Colonic mucosa (tissue), 4 donors: ENCODE measurements at regions not wholly inside any gene's neighbourhood (a gene's known extent, or its start where the extent isn't known, plus 50 kb on each side); places are given as distances from the start of the nearest gene placed in this dataset.

ENCODE experiments used
- DNase-seq: peaks from one replicate; pipeline ENCODE4 v3.0.0-alpha.2; 2020
- H3K27ac ChIP-seq: fragments of 200-600 bp; one replicate; pipeline ENCODE4 v1.8.0; 2021
- H3K27me3 ChIP-seq: fragments of 200-600 bp; one replicate; pipeline ENCODE4 v1.8.0; 2021
- H3K36me3 ChIP-seq: fragments of 200-600 bp; one replicate; pipeline ENCODE4 v1.8.0; 2021
- H3K4me1 ChIP-seq: fragments of 200-600 bp; one replicate; pipeline ENCODE4 v1.8.0; 2021; ENCODE audit warnings: mild to moderate bottlenecking
- H3K4me3 ChIP-seq: fragments of 200-600 bp; one replicate; pipeline ENCODE4 v1.8.0; 2021
- H3K9ac ChIP-seq, 2 donors: one replicate each; pipeline ENCODE4 v1.7.0; 2013; ENCODE audit warnings: control low read depth in 2 of 2, low read depth in 2 of 2, low read length in 2 of 2
- H3K9me3 ChIP-seq: fragments of 200-600 bp; one replicate; pipeline ENCODE4 v1.8.0; 2021
- intact Hi-C: fragments of 100-400 bp; cut with DNase I; formaldehyde crosslinking; loops from one replicate; pipeline ENCODE4 v1.14.1; 2022
- TF ChIP-seq, protein P1 (sequence below): fragments of 200-600 bp; IDR thresholded peaks from one replicate; pipeline ENCODE4 v1.8.0; 2022; ENCODE audit warnings: antibody characterized with exemption, mild to moderate bottlenecking
- donor health status: healthy.
- donor health status: DM: no; HTN: no; CAD: no.
- donor health status: DM: no; HTN: no; CAD: no.

DNA sequence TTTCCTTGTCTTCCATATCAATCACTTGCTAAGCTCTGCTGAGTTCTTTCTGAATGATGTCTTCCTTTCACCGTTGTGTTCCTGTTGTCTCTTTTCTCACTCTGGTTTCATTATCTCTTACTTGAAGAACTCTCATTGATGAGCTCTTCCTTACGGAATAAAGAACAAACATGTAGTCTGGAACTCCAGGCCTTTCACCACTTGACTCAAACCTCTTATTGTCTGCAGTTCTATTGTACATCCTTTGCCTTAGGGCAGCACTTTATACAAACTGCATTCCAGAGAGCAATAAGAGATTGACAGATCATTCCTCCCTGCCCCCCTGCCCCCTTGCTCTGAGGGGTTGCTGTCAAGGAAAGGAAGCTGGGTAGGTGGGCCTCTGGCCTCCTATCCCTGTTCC, 517.4 kb downstream of the TMEM135 start:
- Histone ChIP-seq H3K36me3 (no peaks in the 10 kb centered on the region), H3K27me3 (no peaks in the 10 kb centered on the region), H3K9ac (no peak overlapping the region), H3K4me1 (no peaks in the 10 kb centered on the region), H3K27ac (no peak overlapping the region), H3K4me3 (no peak overlapping the region), H3K9me3 (no peaks in the 10 kb centered on the region)
- TF ChIP-seq, protein P1, sequence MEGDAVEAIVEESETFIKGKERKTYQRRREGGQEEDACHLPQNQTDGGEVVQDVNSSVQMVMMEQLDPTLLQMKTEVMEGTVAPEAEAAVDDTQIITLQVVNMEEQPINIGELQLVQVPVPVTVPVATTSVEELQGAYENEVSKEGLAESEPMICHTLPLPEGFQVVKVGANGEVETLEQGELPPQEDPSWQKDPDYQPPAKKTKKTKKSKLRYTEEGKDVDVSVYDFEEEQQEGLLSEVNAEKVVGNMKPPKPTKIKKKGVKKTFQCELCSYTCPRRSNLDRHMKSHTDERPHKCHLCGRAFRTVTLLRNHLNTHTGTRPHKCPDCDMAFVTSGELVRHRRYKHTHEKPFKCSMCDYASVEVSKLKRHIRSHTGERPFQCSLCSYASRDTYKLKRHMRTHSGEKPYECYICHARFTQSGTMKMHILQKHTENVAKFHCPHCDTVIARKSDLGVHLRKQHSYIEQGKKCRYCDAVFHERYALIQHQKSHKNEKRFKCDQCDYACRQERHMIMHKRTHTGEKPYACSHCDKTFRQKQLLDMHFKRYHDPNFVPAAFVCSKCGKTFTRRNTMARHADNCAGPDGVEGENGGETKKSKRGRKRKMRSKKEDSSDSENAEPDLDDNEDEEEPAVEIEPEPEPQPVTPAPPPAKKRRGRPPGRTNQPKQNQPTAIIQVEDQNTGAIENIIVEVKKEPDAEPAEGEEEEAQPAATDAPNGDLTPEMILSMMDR: no peak
- intact Hi-C loops: no loop called here
- no peak for DNase-seq

DNA sequence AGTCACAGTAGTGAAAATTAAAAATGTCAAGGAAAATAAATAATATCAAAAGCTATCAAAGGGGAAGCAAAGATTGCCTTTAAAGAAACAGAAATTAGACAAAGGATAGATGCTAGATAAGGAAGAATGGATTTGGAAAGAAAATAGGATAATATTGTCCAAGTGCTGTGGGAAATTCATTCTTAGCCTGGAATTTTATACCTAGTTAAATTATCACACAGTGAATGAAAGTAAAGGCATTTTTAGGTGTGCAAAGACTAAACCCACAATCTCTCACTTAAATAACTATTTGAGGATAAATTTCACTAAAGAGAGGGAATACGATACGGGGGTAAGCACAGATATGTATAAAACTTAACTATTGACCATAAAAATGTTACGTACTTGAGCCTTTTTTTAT, 511.1 kb downstream of the TMEM135 start:
- Histone ChIP-seq H3K4me3 (no peak overlapping the region), H3K36me3 (no peaks in the 10 kb centered on the region), H3K27me3 (no peaks in the 10 kb centered on the region), H3K27ac (no peak overlapping the region), H3K4me1 (no peaks in the 10 kb centered on the region), H3K9me3 (no peaks in the 10 kb centered on the region), H3K9ac (no peak overlapping the region)
- no peak for DNase-seq
- intact Hi-C loops: no loop called here
- TF ChIP-seq, protein P1: no peak

DNA sequence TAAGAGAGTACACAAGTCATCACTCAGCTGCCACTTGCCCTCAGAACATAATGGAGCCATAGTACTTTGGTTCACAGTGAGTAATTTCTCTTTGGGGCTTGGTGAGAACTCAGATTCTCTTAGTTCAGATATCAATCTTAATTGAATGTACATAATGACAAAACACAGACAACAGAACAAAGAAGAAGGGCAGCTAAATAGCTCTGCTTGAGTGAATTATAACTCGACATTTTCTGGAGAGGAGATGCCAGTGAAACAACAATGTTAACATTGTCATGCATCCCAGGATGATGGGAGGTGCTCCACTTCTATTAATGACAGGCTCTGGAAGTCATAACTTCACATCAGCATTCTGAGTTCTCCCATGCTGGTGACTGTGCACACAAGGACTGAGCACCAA, 508.1 kb downstream of the TMEM135 start:
- DNase-seq: no peak
- H3K36me3 ChIP-seq: no peaks in the 10 kb centered on the region
- no peak overlapping the region for H3K4me3 ChIP-seq
- intact Hi-C loops: no loop called here
- H3K4me1 ChIP-seq: no peaks in the 10 kb centered on the region
- no peak overlapping the region for H3K27ac ChIP-seq
- H3K27me3 ChIP-seq: no peaks in the 10 kb centered on the region
- H3K9ac ChIP-seq: no peak overlapping the region
- TF ChIP-seq, protein P1: no peak
- H3K9me3 ChIP-seq: no peaks in the 10 kb centered on the region

DNA sequence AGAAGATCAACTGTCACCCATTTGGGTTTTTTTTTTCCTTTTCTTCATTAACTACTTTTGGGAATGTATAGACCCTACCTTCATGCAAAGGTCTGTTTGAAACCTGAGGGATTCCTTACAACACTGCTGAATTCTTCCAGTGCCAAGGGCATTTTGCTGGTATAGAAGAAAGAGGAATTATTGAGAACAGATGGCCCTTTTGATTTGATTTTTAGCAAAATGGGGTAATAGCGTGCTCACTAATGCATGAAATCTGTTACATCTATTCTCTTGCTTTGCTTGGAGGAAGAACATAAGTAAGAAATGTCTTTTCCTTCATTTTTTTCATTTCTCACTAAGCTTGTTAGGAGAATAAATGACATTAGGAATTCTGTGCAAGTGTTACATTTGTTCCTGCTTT, 501.9 kb downstream of the TMEM135 start:
- TF ChIP-seq, protein P1: no peak

DNA sequence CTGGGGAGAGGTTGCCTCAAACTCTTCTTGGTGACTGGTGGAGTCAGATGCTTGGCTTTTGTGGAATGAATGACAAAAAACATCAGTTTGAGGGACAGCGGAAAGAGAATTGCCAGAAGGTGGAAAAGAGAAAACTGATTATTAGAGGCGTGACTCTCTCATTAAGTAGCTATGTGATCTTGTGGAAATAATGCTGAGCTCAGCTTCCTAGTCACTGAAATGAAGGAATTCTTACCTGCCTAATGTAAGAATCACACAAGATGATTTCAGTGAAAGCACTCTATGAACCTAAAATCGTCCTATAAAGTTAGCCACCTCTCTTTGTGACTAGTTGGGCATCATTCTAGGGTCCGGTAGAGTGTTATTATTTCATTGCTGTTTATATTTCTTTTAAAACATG, 498.8 kb downstream of the TMEM135 start:
- H3K36me3 ChIP-seq: no peaks in the 10 kb centered on the region
- no peak overlapping the region for H3K27ac ChIP-seq
- no peak overlapping the region for H3K4me3 ChIP-seq
- TF ChIP-seq, protein P1: no peak
- no peak overlapping the region for H3K9ac ChIP-seq
- H3K4me1 ChIP-seq: no peaks in the 10 kb centered on the region
- no peak for DNase-seq
- no peaks in the 10 kb centered on the region for H3K9me3 ChIP-seq
- intact Hi-C loops: no loop called here
- H3K27me3 ChIP-seq: no peaks in the 10 kb centered on the region

More for the DNA sequence above, 501.9 kb downstream of the TMEM135 start:
- H3K9me3 ChIP-seq: no peaks in the 10 kb centered on the region
- no peak overlapping the region for H3K27ac ChIP-seq
- H3K4me3 ChIP-seq: no peak overlapping the region
- H3K27me3 ChIP-seq: no peaks in the 10 kb centered on the region
- no peaks in the 10 kb centered on the region for H3K4me1 ChIP-seq
- intact Hi-C loops: no loop called here
- no peak overlapping the region for H3K9ac ChIP-seq
- DNase-seq: no peak
- no peaks in the 10 kb centered on the region for H3K36me3 ChIP-seq

DNA sequence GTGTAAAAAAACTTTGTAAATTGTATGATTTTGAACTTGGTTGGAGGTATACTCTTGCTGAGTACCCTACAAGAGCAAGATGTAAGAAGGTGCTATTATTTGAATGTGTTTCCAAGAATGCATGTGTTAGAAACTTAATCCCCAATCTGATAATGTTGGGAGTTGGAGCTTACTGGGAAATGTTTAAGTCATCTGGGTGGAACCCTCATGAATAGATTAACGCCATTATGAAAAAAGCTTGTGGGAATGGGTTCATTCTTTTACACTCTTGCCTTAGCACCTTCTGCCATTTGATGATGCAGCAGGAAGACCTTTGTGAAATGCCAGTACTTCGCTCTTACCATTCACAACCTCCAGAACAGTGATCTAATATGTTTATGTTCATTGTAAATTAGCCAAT, 498.3 kb downstream of the TMEM135 start:
- Histone ChIP-seq H3K4me1 (no peaks in the 10 kb centered on the region), H3K9ac (no peak overlapping the region), H3K36me3 (no peaks in the 10 kb centered on the region), H3K4me3 (no peak overlapping the region), H3K9me3 (no peaks in the 10 kb centered on the region), H3K27me3 (no peaks in the 10 kb centered on the region), H3K27ac (no peak overlapping the region)
- DNase-seq: no peak
- intact Hi-C loops: no loop called here
- TF ChIP-seq, protein P1: no peak
